HPDE6-E6E7 (cell line): ENCODE measurements at regions not wholly inside any gene's neighbourhood (a gene's known extent, or its start where the extent isn't known, plus 50 kb on each side); places are given as distances from the start of the nearest gene placed in this dataset.
"Not testable (repeated sequence)": the region's sequence is repeated elsewhere in the genome, so short reads cannot be mapped to it uniquely, and the experiment has no call there.

Experiments
- DNase-seq: peaks from one replicate; pipeline ENCODE4 v3.0.0; 2011; ENCODE audit warnings: missing footprints; ENCODE audit errors: extremely low spot score

- no peak for DNase-seq
These were observed 255.3 kb downstream of the VAPA start for GRCh38 chr18:10169064-10169562.

GRCh38 chr18:10169814-10170213 lies 256.0 kb downstream of the VAPA start:
- DNase-seq: no peak

- no peak for DNase-seq
These were observed 256.6 kb downstream of the VAPA start for GRCh38 chr18:10170375-10170774.

GRCh38 chr18:10175333-10175732 lies 261.5 kb downstream of the VAPA start:
- not testable (repeated sequence) for DNase-seq

GRCh38 chr18:10179326-10179725 lies 265.5 kb downstream of the VAPA start:
- not testable (repeated sequence) for DNase-seq

GRCh38 chr18:10182009-10182624 lies 268.3 kb downstream of the VAPA start:
- DNase-seq: no peak

DNA sequence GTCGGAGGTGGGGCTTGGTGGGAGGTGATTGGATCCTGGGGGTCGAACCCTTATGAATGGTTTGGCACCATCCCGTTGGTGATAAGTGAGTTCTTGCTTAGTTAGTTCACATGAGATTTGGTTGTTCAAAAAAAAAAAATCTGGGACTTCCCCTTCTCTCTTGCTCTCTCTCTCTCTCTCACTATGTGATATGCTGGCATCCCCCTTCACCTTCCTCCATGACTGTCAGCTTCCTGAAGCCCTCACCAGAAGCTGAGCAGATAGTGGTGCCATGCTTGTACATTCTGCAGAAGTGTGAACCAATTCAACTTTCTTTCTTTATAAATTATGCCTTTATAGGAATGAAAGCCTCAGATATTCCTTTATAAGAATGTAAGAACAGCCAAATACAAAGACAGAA lies 269.7 kb upstream of the APCDD1 start:
- no peak for DNase-seq

- DNase-seq: no peak
These were observed 265.2 kb upstream of the APCDD1 start for GRCh38 chr18:10188971-10189810.

DNA sequence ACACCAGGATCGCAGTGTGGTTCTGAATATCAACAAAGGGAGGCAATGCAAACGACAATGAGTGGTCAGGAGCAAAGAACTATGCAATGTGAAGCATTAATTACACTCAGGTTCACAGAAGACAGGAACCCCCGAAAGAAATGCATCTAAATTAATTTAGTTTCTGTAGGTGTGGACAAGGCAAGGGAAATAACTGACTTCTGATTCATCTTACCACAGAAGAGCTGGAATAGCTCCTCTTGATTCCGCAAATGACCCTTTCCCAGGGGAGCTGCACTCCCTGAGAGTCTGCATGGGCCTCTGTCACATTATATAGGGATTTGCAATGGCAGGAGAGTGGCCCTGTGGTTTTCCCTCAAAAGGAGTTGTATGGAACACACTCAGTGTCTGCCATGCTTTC lies 263.9 kb upstream of the APCDD1 start:
- DNase-seq: no peak

DNA sequence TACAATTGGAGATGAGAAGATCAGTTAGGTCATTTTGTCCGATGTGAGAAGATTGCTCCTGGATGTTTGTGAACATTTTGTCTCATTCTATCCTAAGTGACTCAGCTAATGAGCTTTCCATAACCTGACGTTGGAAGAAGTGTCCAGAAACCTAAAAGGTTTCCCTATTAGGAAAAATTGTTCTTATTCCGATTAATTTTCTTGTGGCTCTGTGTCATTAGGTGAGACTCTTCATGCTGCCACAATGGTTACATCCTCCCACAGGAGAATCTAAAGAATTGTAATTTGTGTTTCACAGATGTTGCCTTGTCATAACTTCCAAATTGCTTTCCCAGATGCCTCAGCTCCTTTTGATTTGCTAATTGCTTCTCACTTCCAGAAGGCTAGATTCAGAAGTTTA lies 261.0 kb upstream of the APCDD1 start:
- no peak for DNase-seq

GRCh38 chr18:10194592-10194991 lies 259.8 kb upstream of the APCDD1 start:
- no peak for DNase-seq

DNA sequence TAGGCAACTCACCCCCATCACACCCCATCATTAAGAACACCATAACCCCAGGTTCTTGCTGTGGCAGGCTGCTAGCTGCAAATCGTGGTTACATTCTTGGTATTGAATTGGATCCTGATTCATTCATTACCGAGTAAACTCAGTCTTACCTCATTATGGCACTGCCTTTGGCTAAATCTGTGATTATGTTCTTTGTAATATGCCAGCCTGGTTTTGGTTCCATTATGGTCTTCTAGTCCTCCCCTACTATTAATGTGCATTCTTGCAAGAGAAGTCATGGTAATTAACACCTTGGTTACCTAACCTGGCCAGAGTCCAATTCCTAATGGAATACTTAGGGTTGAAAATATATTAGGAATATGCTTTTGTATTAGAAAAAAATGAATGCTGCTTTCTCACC lies 258.9 kb upstream of the APCDD1 start:
- DNase-seq: no peak

- no peak for DNase-seq
These were observed 257.3 kb upstream of the APCDD1 start for GRCh38 chr18:10197097-10197496.

DNA sequence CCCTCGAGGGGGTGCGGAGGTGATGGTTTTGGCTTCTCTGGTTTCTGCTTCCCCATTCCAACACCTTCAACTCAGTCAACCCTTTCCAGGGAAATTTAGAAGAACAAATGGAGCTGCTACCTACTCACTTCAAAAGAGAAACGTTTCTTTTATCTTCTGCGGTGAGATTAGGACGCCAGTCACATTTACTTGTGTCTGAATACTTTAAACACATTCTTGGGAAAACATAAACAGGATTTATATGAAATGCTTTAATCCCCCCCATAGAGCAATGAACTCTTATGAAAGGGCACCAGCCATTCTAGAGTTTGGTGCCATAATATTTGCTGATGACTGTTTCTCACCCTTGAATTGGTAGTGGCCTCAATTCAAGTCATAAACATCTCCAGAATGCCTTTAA lies 253.2 kb upstream of the APCDD1 start:
- no peak for DNase-seq

GRCh38 chr18:10201659-10202058 lies 252.8 kb upstream of the APCDD1 start:
- DNase-seq: no peak

GRCh38 chr18:10202845-10203321 lies 251.6 kb upstream of the APCDD1 start:
- no peak for DNase-seq

- no peak for DNase-seq
These were observed 249.3 kb upstream of the APCDD1 start for GRCh38 chr18:10205151-10205550.

- no peak for DNase-seq
These were observed 246.6 kb upstream of the APCDD1 start for GRCh38 chr18:10207682-10208345.

- no peak for DNase-seq
These were observed 245.1 kb upstream of the APCDD1 start for GRCh38 chr18:10209302-10209701.

- DNase-seq: no peak
These were observed 244.3 kb upstream of the APCDD1 start for GRCh38 chr18:10210057-10210633.

DNA sequence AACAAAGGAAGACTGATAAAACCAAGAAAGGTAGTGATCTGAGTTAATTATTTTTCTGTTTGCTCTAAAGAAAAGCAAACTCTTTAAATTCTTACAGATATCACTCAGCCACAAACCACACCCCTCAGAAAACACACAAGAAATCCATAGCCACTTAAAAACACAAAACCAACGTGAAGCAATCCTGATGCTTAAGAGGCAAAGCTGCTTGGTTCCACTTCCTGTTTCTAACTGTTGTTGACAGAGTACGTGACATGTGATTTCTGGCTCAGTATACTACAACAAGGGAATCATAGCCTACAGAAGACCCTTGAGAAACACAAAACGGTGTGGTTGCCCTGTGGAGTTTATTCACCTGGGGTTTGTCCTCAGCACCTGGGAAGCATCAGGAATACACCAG lies 240.9 kb upstream of the APCDD1 start:
- no peak for DNase-seq

GRCh38 chr18:10215446-10215845 lies 239.0 kb upstream of the APCDD1 start:
- DNase-seq: no peak
